Parathyroid adenoma (tissue), 2 donors: ENCODE measurements at regions not wholly inside any gene's neighbourhood (a gene's known extent, or its start where the extent isn't known, plus 50 kb on each side); places are given as distances from the start of the nearest gene placed in this dataset.

Experiments used
- H2AFZ ChIP-seq: fragments of 300-600 bp; sonication (generic); one replicate; pipeline ENCODE4 v1.7.0; 2017; ENCODE audit warnings: antibody characterized with exemption, mild to moderate bottlenecking
- H3K27ac ChIP-seq: fragments of 300-600 bp; sonication (generic); one replicate; pipeline ENCODE4 v1.7.0; 2017
- H3K27me3 ChIP-seq: fragments of 300-600 bp; sonication (generic); one replicate; pipeline ENCODE4 v1.7.0; 2017; ENCODE audit warnings: low read length; ENCODE audit not compliant: control insufficient read depth, insufficient read depth
- H3K36me3 ChIP-seq: fragments of 300-600 bp; sonication (generic); one replicate; pipeline ENCODE4 v1.7.0; 2017; ENCODE audit warnings: low read length; ENCODE audit not compliant: control insufficient read depth, insufficient read depth
- H3K4me1 ChIP-seq: fragments of 300-600 bp; sonication (generic); one replicate; pipeline ENCODE4 v1.7.0; 2017; ENCODE audit warnings: control low read depth
- H3K4me2 ChIP-seq: fragments of 300-600 bp; sonication (generic); one replicate; pipeline ENCODE4 v1.7.0; 2017; ENCODE audit warnings: low read length
- H3K4me3 ChIP-seq: fragments of 300-600 bp; sonication (generic); one replicate; pipeline ENCODE4 v1.7.0; 2017; ENCODE audit warnings: low read depth, low read length
- H3K79me2 ChIP-seq: fragments of 300-600 bp; sonication (generic); one replicate; pipeline ENCODE4 v1.7.0; 2017; ENCODE audit warnings: control low read depth
- H3K9ac ChIP-seq: fragments of 300-600 bp; sonication (generic); one replicate; pipeline ENCODE4 v1.7.0; 2017; ENCODE audit warnings: mild to moderate bottlenecking
- H3K9me3 ChIP-seq: fragments of 300-600 bp; sonication (generic); one replicate; pipeline ENCODE4 v1.7.0; 2017; ENCODE audit warnings: low read length; ENCODE audit not compliant: control insufficient read depth
- CTCF ChIP-seq: fragments of 300-600 bp; sonication (generic); IDR thresholded peaks from one replicate; pipeline ENCODE4 v1.7.0; 2017; ENCODE audit warnings: antibody characterized with exemption, mild to moderate bottlenecking
- donor health status: primary hyperparathyroidism.

- H3K36me3 ChIP-seq = no peaks in the 10 kb centered on the region
- no peak overlapping the region for H2AFZ ChIP-seq
- no peaks in the 10 kb centered on the region for H3K4me1 ChIP-seq
- H3K9me3 ChIP-seq = no peaks in the 10 kb centered on the region
- H3K27ac ChIP-seq = no peak overlapping the region
- TF ChIP-seq CTCF = no peak
- no peaks in the 10 kb centered on the region for H3K79me2 ChIP-seq
- no peak overlapping the region for H3K4me2 ChIP-seq
- H3K9ac ChIP-seq = no peak overlapping the region
- no peak overlapping the region for H3K4me3 ChIP-seq
- no peaks in the 10 kb centered on the region for H3K27me3 ChIP-seq
These were observed 65.4 kb upstream of the ESRRG start for GRCh38 chr1:216788671-216789070.

GRCh38 chr1:216785737-216786136 is 62.5 kb upstream of the ESRRG start:
- no peaks in the 10 kb centered on the region for H3K9me3 ChIP-seq
- H3K9ac ChIP-seq = no peak overlapping the region
- no peak overlapping the region for H2AFZ ChIP-seq
- H3K79me2 ChIP-seq = no peaks in the 10 kb centered on the region
- no peaks in the 10 kb centered on the region for H3K27me3 ChIP-seq
- H3K4me1 ChIP-seq = no peaks in the 10 kb centered on the region
- no peak overlapping the region for H3K4me2 ChIP-seq
- H3K4me3 ChIP-seq = no peak overlapping the region
- no peak for TF ChIP-seq CTCF
- no peak overlapping the region for H3K27ac ChIP-seq
- no peaks in the 10 kb centered on the region for H3K36me3 ChIP-seq

GRCh38 chr1:216785221-216785620 is 62.0 kb upstream of the ESRRG start:
- Histone ChIP-seq H2AFZ (no peak overlapping the region), H3K36me3 (no peaks in the 10 kb centered on the region), H3K4me2 (no peak overlapping the region), H3K27ac (no peak overlapping the region), H3K79me2 (no peaks in the 10 kb centered on the region), H3K9me3 (no peaks in the 10 kb centered on the region), H3K4me1 (no peaks in the 10 kb centered on the region), H3K27me3 (no peaks in the 10 kb centered on the region), H3K9ac (no peak overlapping the region), H3K4me3 (no peak overlapping the region)
- no peak for TF ChIP-seq CTCF

DNA sequence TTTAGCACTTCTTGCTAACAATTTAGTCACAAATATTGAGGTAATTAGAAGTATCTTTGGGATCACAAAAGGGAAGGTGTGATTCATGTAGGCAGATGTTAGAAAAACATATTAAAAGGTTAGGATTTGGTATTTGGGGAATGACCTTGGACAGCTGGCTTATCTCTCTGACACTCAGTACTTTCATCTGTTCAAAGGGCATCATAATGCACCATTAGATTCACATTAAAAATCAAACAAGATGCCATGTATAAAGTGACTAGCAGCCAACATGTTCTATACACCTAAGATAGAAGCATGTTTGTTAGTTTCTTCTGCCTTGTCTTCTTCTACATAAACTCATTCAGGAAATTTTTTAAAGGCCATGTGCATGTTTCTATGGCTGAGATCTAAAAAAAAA is 56.5 kb upstream of the ESRRG start:
- H3K79me2 ChIP-seq = peaks cover 10% of the 10 kb centered on the region
- H3K9me3 ChIP-seq = no peaks in the 10 kb centered on the region
- no peak for TF ChIP-seq CTCF
- no peaks in the 10 kb centered on the region for H3K4me1 ChIP-seq
- H3K4me3 ChIP-seq = no peak overlapping the region
- H2AFZ ChIP-seq = no peak overlapping the region
- no peak overlapping the region for H3K27ac ChIP-seq
- H3K4me2 ChIP-seq = no peak overlapping the region
- no peak overlapping the region for H3K9ac ChIP-seq
- no peaks in the 10 kb centered on the region for H3K36me3 ChIP-seq
- no peaks in the 10 kb centered on the region for H3K27me3 ChIP-seq

GRCh38 chr1:216778737-216779136 is 55.5 kb upstream of the ESRRG start:
- H3K79me2 ChIP-seq = peaks cover 10% of the 10 kb centered on the region
- no peak overlapping the region for H3K4me3 ChIP-seq
- no peak overlapping the region for H3K9ac ChIP-seq
- no peak overlapping the region for H3K4me2 ChIP-seq
- H3K27ac ChIP-seq = no peak overlapping the region
- H3K9me3 ChIP-seq = no peaks in the 10 kb centered on the region
- no peaks in the 10 kb centered on the region for H3K36me3 ChIP-seq
- H3K27me3 ChIP-seq = no peaks in the 10 kb centered on the region
- no peaks in the 10 kb centered on the region for H3K4me1 ChIP-seq
- no peak overlapping the region for H2AFZ ChIP-seq
- TF ChIP-seq CTCF = no peak
